HEK293 (cell line): ENCODE measurements at regions not wholly inside any gene's neighbourhood (a gene's known extent, or its start where the extent isn't known, plus 50 kb on each side); places are given as distances from the start of the nearest gene placed in this dataset.

ENCODE experiments used
- CTCF ChIA-PET: fragments of 350-600 bp; formaldehyde crosslinking; extraction: SDS; loops from one replicate; lab custom pipeline; 2021; ENCODE audit warnings: antibody characterized with exemption; lab: Yijun Ruan, JAX
- POLR2A ChIA-PET: fragments of 300-600 bp; formaldehyde crosslinking; extraction: SDS; loops from one replicate; lab custom pipeline; 2020; ENCODE audit warnings: antibody characterized with exemption, inconsistent platforms; lab: Yijun Ruan, JAX
- H3K27ac ChIP-seq: fragments of 200-500 bp; sonication (Bioruptor generic); 2 replicates; pipeline ENCODE4 v1.5.1; 2014; ENCODE audit warnings: low read depth, low read length, control low read depth, inconsistent platforms; ENCODE audit errors: extremely low read depth
- H3K36me3 ChIP-seq, 2 experiments: fragments of 200-500 bp in 1 of 2; sonication (Bioruptor generic) in 1 of 2; 1 replicate in 1 of 2; 2 replicates in 1 of 2; pipeline ENCODE4 v1.5.1; 2014 to 2017; ENCODE audit warnings: inconsistent platforms in 2 of 2, low read length in 2 of 2; ENCODE audit not compliant: control insufficient read depth in 2 of 2, insufficient read depth in 1 of 2
- H3K4me1 ChIP-seq: fragments of 200-500 bp; sonication (Bioruptor generic); 2 replicates; pipeline ENCODE4 v1.5.1; 2014; ENCODE audit warnings: mild to moderate bottlenecking, low read length, inconsistent platforms; ENCODE audit not compliant: control insufficient read depth, insufficient read depth
- H3K4me3 ChIP-seq: 2 replicates; pipeline ENCODE4 v1.5.1; 2011; ENCODE audit warnings: low read depth, mild to moderate bottlenecking, control low read depth, low read length, moderate library complexity
- H3K9me3 ChIP-seq: fragments of 200-500 bp; sonication (Bioruptor generic); 2 replicates; pipeline ENCODE4 v1.5.1; 2014; ENCODE audit warnings: low read depth, low read length, inconsistent platforms; ENCODE audit not compliant: control insufficient read depth, insufficient read depth
- BCL11B ChIP-seq: fragments of 450-650 bp; formaldehyde crosslinking; IDR thresholded peaks from 2 replicates; pipeline ENCODE4 v1.5.1; 2016; ENCODE audit warnings: low read depth, missing biosample characterization, missing genetic modification characterization
- KLF16 ChIP-seq: fragments of 450-650 bp; formaldehyde crosslinking; IDR thresholded peaks from 2 replicates; pipeline ENCODE4 v1.5.1; 2017; ENCODE audit warnings: missing biosample characterization, missing genetic modification characterization
- KLF8 ChIP-seq: fragments of 450-650 bp; formaldehyde crosslinking; IDR thresholded peaks from 2 replicates; pipeline ENCODE4 v1.5.1; 2016; ENCODE audit warnings: missing biosample characterization, missing genetic modification characterization
- MEIS1 ChIP-seq: sonication (generic); formaldehyde crosslinking; IDR thresholded peaks from 2 replicates; pipeline ENCODE4 v1.8.1; 2022; ENCODE audit warnings: missing genetic modification reagents, mild to moderate bottlenecking, borderline replicate concordance
- SP2 ChIP-seq: fragments of 450-650 bp; formaldehyde crosslinking; IDR thresholded peaks from 2 replicates; pipeline ENCODE4 v1.5.1; 2016; ENCODE audit warnings: missing biosample characterization, missing genetic modification characterization
- YY2 ChIP-seq: fragments of 450-650 bp; formaldehyde crosslinking; IDR thresholded peaks from 2 replicates; pipeline ENCODE4 v1.5.1; 2016; ENCODE audit warnings: missing biosample characterization, missing genetic modification characterization
- ZBTB17 ChIP-seq: fragments of 450-650 bp; formaldehyde crosslinking; IDR thresholded peaks from 2 replicates; pipeline ENCODE4 v1.5.1; 2016; ENCODE audit warnings: missing biosample characterization, missing genetic modification characterization
- ZFP41 ChIP-seq: fragments of 450-650 bp; formaldehyde crosslinking; IDR thresholded peaks from 2 replicates; pipeline ENCODE4 v1.5.1; 2016; ENCODE audit warnings: missing biosample characterization, missing genetic modification characterization, borderline replicate concordance
- ZNF10 ChIP-seq: fragments of 450-650 bp; formaldehyde crosslinking; IDR thresholded peaks from 2 replicates; pipeline ENCODE4 v1.5.1; 2017; ENCODE audit warnings: missing biosample characterization, missing genetic modification characterization
- ZNF121 ChIP-seq: fragments of 450-650 bp; formaldehyde crosslinking; IDR thresholded peaks from 2 replicates; pipeline ENCODE4 v1.5.1; 2016; ENCODE audit warnings: missing biosample characterization, missing genetic modification characterization
- ZNF175 ChIP-seq: fragments of 450-650 bp; formaldehyde crosslinking; IDR thresholded peaks from 2 replicates; pipeline ENCODE4 v1.5.1; 2016; ENCODE audit warnings: missing biosample characterization, missing genetic modification characterization
- ZNF2 ChIP-seq: fragments of 450-650 bp; formaldehyde crosslinking; IDR thresholded peaks from 2 replicates; pipeline ENCODE4 v1.5.1; 2016; ENCODE audit warnings: missing biosample characterization, missing genetic modification characterization
- ZNF202 ChIP-seq: fragments of 450-650 bp; formaldehyde crosslinking; IDR thresholded peaks from 2 replicates; pipeline ENCODE4 v1.5.1; 2016; ENCODE audit warnings: missing biosample characterization, missing genetic modification characterization, borderline replicate concordance
- ZNF302 ChIP-seq: fragments of 450-650 bp; formaldehyde crosslinking; IDR thresholded peaks from 2 replicates; pipeline ENCODE4 v1.5.1; 2016; ENCODE audit warnings: missing biosample characterization, missing genetic modification characterization, low read depth
- ZNF311 ChIP-seq: fragments of 450-650 bp; formaldehyde crosslinking; IDR thresholded peaks from 2 replicates; pipeline ENCODE4 v1.5.1; 2017; ENCODE audit warnings: missing biosample characterization, missing genetic modification characterization, borderline replicate concordance
- ZNF341 ChIP-seq: fragments of 450-650 bp; formaldehyde crosslinking; IDR thresholded peaks from 2 replicates; pipeline ENCODE4; 2016; ENCODE audit warnings: low read depth, missing biosample characterization, missing genetic modification characterization
- ZNF560 ChIP-seq: fragments of 450-650 bp; formaldehyde crosslinking; IDR thresholded peaks from 2 replicates; pipeline ENCODE4 v1.5.1; 2017; ENCODE audit warnings: missing biosample characterization, missing genetic modification characterization, borderline replicate concordance
- ZNF571 ChIP-seq: fragments of 450-650 bp; formaldehyde crosslinking; IDR thresholded peaks from 2 replicates; pipeline ENCODE4 v1.5.0; 2017; ENCODE audit warnings: missing biosample characterization, missing genetic modification characterization
- ZNF670 ChIP-seq: fragments of 450-650 bp; formaldehyde crosslinking; IDR thresholded peaks from 2 replicates; pipeline ENCODE4 v1.5.1; 2016; ENCODE audit warnings: missing biosample characterization, missing genetic modification characterization, low read depth
- ZNF747 ChIP-seq: fragments of 450-650 bp; formaldehyde crosslinking; IDR thresholded peaks from 2 replicates; pipeline ENCODE4 v1.5.1; 2016; ENCODE audit warnings: missing biosample characterization, missing genetic modification characterization
- ZNF777 ChIP-seq: fragments of 450-650 bp; formaldehyde crosslinking; IDR thresholded peaks from 2 replicates; pipeline ENCODE4 v1.5.1; 2017; ENCODE audit warnings: missing biosample characterization, missing genetic modification characterization, borderline replicate concordance
- ZNF791 ChIP-seq: fragments of 450-650 bp; formaldehyde crosslinking; IDR thresholded peaks from 2 replicates; pipeline ENCODE4 v1.5.1; 2016; ENCODE audit warnings: missing biosample characterization, missing genetic modification characterization
- ZNF837 ChIP-seq: fragments of 450-650 bp; formaldehyde crosslinking; IDR thresholded peaks from 2 replicates; pipeline ENCODE4 v1.5.1; 2016; ENCODE audit warnings: missing biosample characterization, missing genetic modification characterization
- TF ChIP-seq, protein P1 (sequence below): fragments of 450-650 bp; formaldehyde crosslinking; IDR thresholded peaks from 2 replicates; pipeline ENCODE4 v1.5.1; 2016; ENCODE audit warnings: missing biosample characterization, missing genetic modification characterization

DNA sequence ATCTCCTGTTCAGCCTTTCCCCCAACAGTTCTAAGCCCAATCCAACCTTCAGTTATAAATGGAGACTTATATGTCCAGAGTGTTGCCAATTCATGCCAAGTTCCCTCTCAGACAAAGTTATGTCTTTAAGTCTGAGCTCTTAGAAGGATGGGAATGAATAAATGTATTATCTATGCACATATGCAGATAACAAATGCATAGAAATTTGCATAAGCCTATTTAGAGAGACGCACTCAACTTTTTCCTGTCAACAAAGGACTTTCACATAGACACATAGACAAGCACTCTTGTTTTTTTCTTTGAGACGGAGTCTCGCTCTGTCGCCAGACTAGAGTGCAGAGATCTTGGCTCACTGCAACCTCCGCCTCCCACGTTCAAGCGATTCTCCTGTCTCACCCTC is 95.1 kb downstream of the SOX9 start:
- Histone ChIP-seq H3K36me3 (no peaks in the 10 kb centered on the region), H3K4me1 (no peaks in the 10 kb centered on the region), H3K27ac (no peak overlapping the region), H3K9me3 (no peaks in the 10 kb centered on the region; the same call in none of the 2 replicates), H3K4me3 (no peak overlapping the region)
- TF ChIP-seq ZNF747 (tag by site-specific recombination) (no peak), ZNF571 (tag by site-specific recombination) (no peak), ZBTB17 (no peak), ZNF311 (tag by site-specific recombination) (no peak), ZNF560 (no peak), ZNF791 (tag by site-specific recombination) (no peak), ZNF2 (tag by site-specific recombination) (no peak), KLF8 (tag by site-specific recombination) (no peak), ZNF302 (no peak), ZNF10 (tag by site-specific recombination) (no peak), ZNF175 (tag by site-specific recombination) (no peak), ZNF202 (tag by site-specific recombination) (no peak), KLF16 (no peak), MEIS1 (CRISPR knock-in tag) (no peak), YY2 (tag by site-specific recombination) (no peak), ZNF777 (tag by site-specific recombination) (no peak), ZNF837 (tag by site-specific recombination) (no peak), SP2 (tag by site-specific recombination) (no peak), ZNF670 (tag by site-specific recombination) (no peak)
- TF ChIP-seq, protein P1, sequence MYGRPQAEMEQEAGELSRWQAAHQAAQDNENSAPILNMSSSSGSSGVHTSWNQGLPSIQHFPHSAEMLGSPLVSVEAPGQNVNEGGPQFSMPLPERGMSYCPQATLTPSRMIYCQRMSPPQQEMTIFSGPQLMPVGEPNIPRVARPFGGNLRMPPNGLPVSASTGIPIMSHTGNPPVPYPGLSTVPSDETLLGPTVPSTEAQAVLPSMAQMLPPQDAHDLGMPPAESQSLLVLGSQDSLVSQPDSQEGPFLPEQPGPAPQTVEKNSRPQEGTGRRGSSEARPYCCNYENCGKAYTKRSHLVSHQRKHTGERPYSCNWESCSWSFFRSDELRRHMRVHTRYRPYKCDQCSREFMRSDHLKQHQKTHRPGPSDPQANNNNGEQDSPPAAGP (tag by site-specific recombination) = no peak
- ChIA-PET POLR2A (no interaction called here), CTCF (interaction anchor here (0.7 to 1.0 kb wide), 2 partner anchors 8 to 9 kb away, joined by 5 read pairs; no protein-coding TSS in a partner anchor)

DNA sequence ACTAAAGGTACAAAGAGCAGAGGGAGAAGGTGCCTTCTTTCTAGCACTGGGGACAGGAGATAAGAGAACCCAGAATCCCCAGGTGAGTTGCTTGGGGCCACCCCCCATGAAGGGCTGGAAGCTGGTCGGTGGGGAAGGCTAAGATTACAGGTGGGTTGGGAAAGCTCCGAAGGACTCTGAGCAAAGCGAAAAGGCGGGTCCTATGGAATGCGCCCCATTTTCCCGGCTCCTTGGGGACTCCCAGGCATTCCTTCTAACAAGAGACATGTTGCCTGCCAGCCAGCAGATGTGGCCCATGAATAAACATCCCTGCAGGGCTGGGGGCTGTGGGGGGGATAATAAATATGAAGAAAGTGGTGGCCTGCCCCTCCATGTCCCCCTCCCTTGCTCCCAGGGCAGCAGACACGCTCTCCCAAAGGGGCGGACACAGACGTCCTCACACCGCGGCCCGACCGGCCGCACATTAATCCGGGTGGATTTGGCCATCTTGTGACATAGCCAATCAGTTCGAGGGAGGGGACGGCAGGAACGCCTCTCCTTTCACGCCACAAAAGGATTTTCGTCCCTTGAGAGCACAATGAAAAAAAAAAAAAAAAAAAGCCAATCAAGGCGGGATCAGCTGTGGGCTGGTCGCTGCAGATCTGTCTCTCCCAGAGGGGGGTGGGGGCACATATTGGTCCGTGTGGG is 98.5 kb downstream of the SOX9 start:
- Histone ChIP-seq H3K27ac (no peak overlapping the region), H3K4me1 (no peaks in the 10 kb centered on the region), H3K4me3 (no peak overlapping the region), H3K36me3 (no peaks in the 10 kb centered on the region), H3K9me3 (no peaks in the 10 kb centered on the region; the same call in 1 of the 2 replicates)
- POLR2A ChIA-PET = interaction anchor here (0.7 kb wide), 2 partner anchors 99 to 1027 kb away, joined by 3 to 10 read pairs; partner anchors contain the start of gene SOX9
- CTCF ChIA-PET = interaction anchor here (0.7 kb wide), 1 partner anchor 20 kb away, joined by 3 read pairs; no protein-coding TSS in a partner anchor
- TF ChIP-seq BCL11B (tag by site-specific recombination) (no peak), ZNF121 (tag by site-specific recombination) (no peak), ZNF341 (tag by site-specific recombination) (no peak), ZFP41 (tag by site-specific recombination) (no peak), ZNF311 (tag by site-specific recombination) (no peak)
